OCI-LY3 (cell line): ENCODE measurements at regions not wholly inside any gene's neighbourhood (a gene's known extent, or its start where the extent isn't known, plus 50 kb on each side); places are given as distances from the start of the nearest gene placed in this dataset.

Experiments used
- EZH2phosphoT487 ChIP-seq: fragments of 200-600 bp; shearing (Covaris generic); IDR thresholded peaks from 2 replicates; pipeline ENCODE4 v1.6.1; 2018; ENCODE audit warnings: antibody characterized with exemption, mixed run types, low read depth
- TF ChIP-seq, protein P1 (sequence below): fragments of 200-600, 300-600 bp; sonication (generic); IDR thresholded peaks from 2 replicates; pipeline ENCODE4 v1.5.1; 2014; ENCODE audit warnings: antibody characterized with exemption, low read length, low read depth

DNA sequence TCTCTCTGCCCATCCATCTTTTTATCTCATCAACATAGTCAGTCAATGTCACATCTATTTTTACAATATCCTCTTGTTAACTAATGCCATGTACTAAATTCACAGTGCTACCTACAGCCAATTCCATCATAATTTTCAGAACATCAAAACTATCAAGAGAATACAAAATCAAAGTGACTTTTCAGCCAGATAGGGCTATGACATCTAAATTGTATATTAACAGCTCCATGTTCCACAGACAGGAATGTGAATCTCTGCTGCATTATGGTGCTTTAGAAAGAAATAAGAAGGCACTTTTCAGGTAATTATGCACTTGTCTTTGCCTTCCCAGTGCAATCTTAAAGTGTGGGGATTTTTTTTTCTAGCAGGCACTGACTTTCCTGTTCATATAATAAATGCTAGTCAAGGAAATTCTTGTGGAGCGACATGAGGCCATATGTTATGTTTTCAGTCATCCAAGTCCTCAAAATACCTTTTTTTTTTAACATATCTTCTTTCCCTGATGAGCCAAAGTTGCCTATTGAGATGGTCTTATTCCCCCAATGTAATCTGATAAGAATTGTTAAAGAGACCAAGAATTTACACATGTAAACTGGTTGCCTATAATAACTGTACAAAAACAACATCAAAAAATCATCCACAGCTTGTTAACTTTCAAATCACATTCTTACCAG, 252.0 kb upstream of the CNTN3 start:
- TF ChIP-seq, protein P1, sequence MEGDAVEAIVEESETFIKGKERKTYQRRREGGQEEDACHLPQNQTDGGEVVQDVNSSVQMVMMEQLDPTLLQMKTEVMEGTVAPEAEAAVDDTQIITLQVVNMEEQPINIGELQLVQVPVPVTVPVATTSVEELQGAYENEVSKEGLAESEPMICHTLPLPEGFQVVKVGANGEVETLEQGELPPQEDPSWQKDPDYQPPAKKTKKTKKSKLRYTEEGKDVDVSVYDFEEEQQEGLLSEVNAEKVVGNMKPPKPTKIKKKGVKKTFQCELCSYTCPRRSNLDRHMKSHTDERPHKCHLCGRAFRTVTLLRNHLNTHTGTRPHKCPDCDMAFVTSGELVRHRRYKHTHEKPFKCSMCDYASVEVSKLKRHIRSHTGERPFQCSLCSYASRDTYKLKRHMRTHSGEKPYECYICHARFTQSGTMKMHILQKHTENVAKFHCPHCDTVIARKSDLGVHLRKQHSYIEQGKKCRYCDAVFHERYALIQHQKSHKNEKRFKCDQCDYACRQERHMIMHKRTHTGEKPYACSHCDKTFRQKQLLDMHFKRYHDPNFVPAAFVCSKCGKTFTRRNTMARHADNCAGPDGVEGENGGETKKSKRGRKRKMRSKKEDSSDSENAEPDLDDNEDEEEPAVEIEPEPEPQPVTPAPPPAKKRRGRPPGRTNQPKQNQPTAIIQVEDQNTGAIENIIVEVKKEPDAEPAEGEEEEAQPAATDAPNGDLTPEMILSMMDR: no peak
- no peak for TF ChIP-seq EZH2phosphoT487
